CD4-positive, alpha-beta T cell (primary cell): ENCODE measurements at regions not wholly inside any gene's neighbourhood (a gene's known extent, or its start where the extent isn't known, plus 50 kb on each side); places are given as distances from the start of the nearest gene placed in this dataset.

Experiments
- ATAC-seq: fragments of 200-7000 bp; cut with Tn5 transposase; one replicate; pipeline ENCODE4 v1.10.0; 2022; ENCODE audit warnings: mild to moderate bottlenecking; ENCODE audit not compliant: poor library complexity
- CTCF ChIA-PET: fragments of 350-600 bp; sonication (Branson Sonifier 250); formaldehyde crosslinking; loops from one replicate; lab custom pipeline; 2021; ENCODE audit warnings: antibody characterized with exemption, inconsistent platforms; lab: Charles Lee
- POLR2A ChIA-PET: fragments of 350-600 bp; sonication (Branson Sonifier 250); formaldehyde crosslinking; loops from one replicate; lab custom pipeline; 2021; ENCODE audit warnings: antibody characterized with exemption, inconsistent platforms; lab: Charles Lee
- DNase-seq, 14 experiments: peaks; one replicate each; pipeline ENCODE4 v3.0.0-alpha.2; 2013 to 2020; ENCODE audit warnings: mixed read lengths in 2 of 14
- H3K27ac ChIP-seq, 2 donors: one replicate each; pipeline versions ENCODE4 v1.5.1 to v1.7.0; 2013; ENCODE audit warnings: low read length in 2 of 2, low read depth in 1 of 2, mild to moderate bottlenecking in 1 of 2
- H3K27me3 ChIP-seq, 2 experiments: 1 replicate in 1 of 2; 2 replicates in 1 of 2; pipeline versions ENCODE4 v1.6.1 to v1.7.0; 2013; ENCODE audit warnings: low read length in 2 of 2, control low read depth in 1 of 2, mild to moderate bottlenecking in 1 of 2, moderate library complexity in 1 of 2; ENCODE audit not compliant: insufficient read depth in 2 of 2, control insufficient read depth in 1 of 2
- H3K36me3 ChIP-seq: one replicate; pipeline ENCODE4 v1.6.1; 2013; ENCODE audit warnings: low read length, control low read depth; ENCODE audit not compliant: insufficient read depth
- H3K4me1 ChIP-seq: one replicate; pipeline ENCODE4 v1.6.1; 2013; ENCODE audit warnings: low read length, control low read depth; ENCODE audit not compliant: insufficient read depth
- H3K4me3 ChIP-seq: one replicate; pipeline ENCODE4 v1.5.1; 2013; ENCODE audit warnings: mild to moderate bottlenecking, low read length, moderate library complexity
- H3K9me3 ChIP-seq, 2 experiments: 1 replicate in 1 of 2; 2 replicates in 1 of 2; pipeline versions ENCODE4 v1.6.1 to v1.7.0; 2013; ENCODE audit warnings: low read length in 2 of 2, mild to moderate bottlenecking in 2 of 2, control low read depth in 1 of 2, moderate library complexity in 1 of 2; ENCODE audit not compliant: control insufficient read depth in 1 of 2, insufficient read depth in 1 of 2
- H3K27ac Mint-ChIP-seq: one replicate; pipeline ENCODE4 v1.8.0; 2020; ENCODE audit warnings: mixed read lengths
- H3K27me3 Mint-ChIP-seq: one replicate; pipeline ENCODE4 v1.8.0; 2021; ENCODE audit warnings: mixed read lengths
- H3K36me3 Mint-ChIP-seq: one replicate; pipeline ENCODE4 v1.8.0; 2021; ENCODE audit warnings: low read depth, mixed read lengths
- H3K4me1 Mint-ChIP-seq: one replicate; pipeline ENCODE4 v1.8.0; 2021; ENCODE audit warnings: low read depth, mixed read lengths
- H3K4me3 Mint-ChIP-seq: one replicate; pipeline ENCODE4 v1.8.0; 2020; ENCODE audit warnings: mild to moderate bottlenecking, mixed read lengths
- H3K9me3 Mint-ChIP-seq: one replicate; pipeline ENCODE4 v1.8.0; 2020; ENCODE audit warnings: mixed read lengths
- CTCF ChIP-seq: fragments of 200-600 bp; IDR thresholded peaks from one replicate; pipeline ENCODE4 v1.8.0; 2022; ENCODE audit warnings: antibody characterized with exemption, mild to moderate bottlenecking
- intact Hi-C, 2 experiments: fragments of 100-400 bp; cut with DNase I in 1 of 2; cut with micrococcal nuclease in 1 of 2; formaldehyde crosslinking; loops; one replicate each; pipeline versions ENCODE4 v1.15.1 to v1.9.0; 2023 to 2025; cut with DNase I, micrococcal nuclease

GRCh38 chr1:5390504-5390903 is 601.7 kb downstream of the NPHP4 start:
- DNase-seq = peak in 2 of 14 experiments; percentile 4 to 30
- ChIA-PET POLR2A (no interaction called here), CTCF (no interaction called here)
- no peak overlapping the region for H3K4me3 Mint-ChIP-seq
- no peaks in the 10 kb centered on the region for H3K36me3 Mint-ChIP-seq
- H3K4me1 Mint-ChIP-seq = peaks cover 40% of the 10 kb centered on the region
- intact Hi-C loops = no loop called here
- Histone ChIP-seq H3K4me1 (peaks cover 60% of the 10 kb centered on the region), H3K27ac (no peak overlapping the region), H3K4me3 (no peak overlapping the region), H3K9me3 (peaks cover 0 to under 1% of the 10 kb centered on the region in 2 experiments), H3K36me3 (no peaks in the 10 kb centered on the region), H3K27me3 (no peaks in the 10 kb centered on the region)
- H3K27ac Mint-ChIP-seq = no peak overlapping the region
- H3K27me3 Mint-ChIP-seq = no peaks in the 10 kb centered on the region
- no peak for ATAC-seq
- TF ChIP-seq CTCF = no peak
- no peaks in the 10 kb centered on the region for H3K9me3 Mint-ChIP-seq

GRCh38 chr1:5389101-5389885 is 602.9 kb downstream of the NPHP4 start:
- H3K27me3 ChIP-seq = no peaks in the 10 kb centered on the region
- no peaks in the 10 kb centered on the region for H3K9me3 Mint-ChIP-seq
- peaks cover 58% of the 10 kb centered on the region for H3K4me1 ChIP-seq
- POLR2A ChIA-PET = interaction anchor here (0.6 to 1.6 kb wide), 10 partner anchors 10 to 196 kb away, joined by 3 to 6 read pairs (median 3); no protein-coding TSS in a partner anchor
- no peaks in the 10 kb centered on the region for H3K27me3 Mint-ChIP-seq
- TF ChIP-seq CTCF = no peak
- ATAC-seq (peak; percentile 90), DNase-seq (peak in 6 of 14 experiments; percentile 5 to 90 (median 54))
- no peaks in the 10 kb centered on the region for H3K9me3 ChIP-seq
- intact Hi-C loops = no loop called here
- H3K27ac Mint-ChIP-seq = no peak overlapping the region
- CTCF ChIA-PET = no interaction called here
- peak overlapping the region; percentile 20 for H3K4me3 ChIP-seq
- H3K4me3 Mint-ChIP-seq = peak overlapping the region; percentile 80
- H3K36me3 ChIP-seq = no peaks in the 10 kb centered on the region
- no peaks in the 10 kb centered on the region for H3K36me3 Mint-ChIP-seq
- peak overlapping the region; percentile 1 to 49 for H3K27ac ChIP-seq
- H3K4me1 Mint-ChIP-seq = peaks cover 33% of the 10 kb centered on the region

DNA sequence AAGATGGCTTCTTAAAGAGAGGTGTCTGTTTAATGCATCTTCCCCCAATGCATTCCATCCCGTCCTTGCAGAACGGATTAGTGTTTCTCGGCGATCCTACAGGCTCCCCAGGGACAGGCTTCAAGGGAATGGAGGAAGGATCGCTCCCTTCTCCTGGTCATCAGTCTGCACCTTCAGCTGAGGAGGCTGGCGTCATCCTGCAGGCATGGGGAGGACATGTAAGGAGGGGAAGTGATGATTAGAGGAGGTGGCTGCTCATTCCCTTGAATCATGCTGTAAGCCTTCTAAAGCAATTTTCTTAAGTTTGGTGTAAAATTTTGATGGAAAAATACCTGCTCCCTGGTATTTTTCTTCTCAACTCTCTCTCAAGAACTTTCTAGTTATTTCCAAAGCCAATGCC is 603.6 kb downstream of the NPHP4 start:
- peak overlapping the region in 1 of 2 donors; percentile 55 for H3K27ac ChIP-seq
- peak overlapping the region; percentile 20 for H3K4me3 ChIP-seq
- ATAC-seq (peak; percentile 32), DNase-seq (peak in 2 of 14 experiments; percentile 16 to 21)
- H3K4me1 Mint-ChIP-seq = peaks cover 26% of the 10 kb centered on the region
- no peaks in the 10 kb centered on the region for H3K27me3 ChIP-seq
- ChIA-PET CTCF (no interaction called here), POLR2A (interaction anchor here (0.6 to 1.6 kb wide), 10 partner anchors 11 to 195 kb away, joined by 3 to 6 read pairs (median 3); no protein-coding TSS in a partner anchor)
- H3K4me1 ChIP-seq = peaks cover 53% of the 10 kb centered on the region
- no peaks in the 10 kb centered on the region for H3K36me3 ChIP-seq
- peak overlapping the region; percentile 80 for H3K4me3 Mint-ChIP-seq
- no peaks in the 10 kb centered on the region for H3K9me3 ChIP-seq
- no peak overlapping the region for H3K27ac Mint-ChIP-seq
- no peaks in the 10 kb centered on the region for H3K36me3 Mint-ChIP-seq
- TF ChIP-seq CTCF = no peak
- intact Hi-C loops = no loop called here
- H3K27me3 Mint-ChIP-seq = no peaks in the 10 kb centered on the region
- H3K9me3 Mint-ChIP-seq = no peaks in the 10 kb centered on the region
